ENCODE measurements at regions not wholly inside any gene's neighbourhood (a gene's known extent, or its start where the extent isn't known, plus 50 kb on each side); places are given as distances from the start of the nearest gene placed in this dataset.

- Histone ChIP-seq H3K27me3 (ENCODE audit: insufficient read depth, low read length) (no peaks in the 10 kb centered on the region), H3K4me1 (ENCODE audit: insufficient read depth, low read length) (no peaks in the 10 kb centered on the region), H3K9me3 (ENCODE audit: insufficient read depth, low read depth, low read length) (no peaks in the 10 kb centered on the region), H3K4me3 (ENCODE audit: low read length) (no peak overlapping the region), H3K36me3 (ENCODE audit: insufficient read depth, low read length) (no peaks in the 10 kb centered on the region), H3K9ac (ENCODE audit: low read depth, low read length) (no peak overlapping the region), H3K27ac (ENCODE audit: low read depth, low read length) (no peak overlapping the region)
- 90% methylated on average over 3 of the region's 3 CpGs for WGBS
Measured at GRCh38 chr12:71071536-71072097, 86.2 kb downstream of the TSPAN8 start.

- no peaks in the 10 kb centered on the region for H3K9me3 ChIP-seq (ENCODE audit: insufficient read depth, low read depth, low read length)
- no peak overlapping the region for H3K9ac ChIP-seq (ENCODE audit: low read depth, low read length)
- H3K36me3 ChIP-seq (ENCODE audit: insufficient read depth, low read length): no peaks in the 10 kb centered on the region
- no peaks in the 10 kb centered on the region for H3K27me3 ChIP-seq (ENCODE audit: insufficient read depth, low read length)
- H3K27ac ChIP-seq (ENCODE audit: low read depth, low read length): no peak overlapping the region
- H3K4me1 ChIP-seq (ENCODE audit: insufficient read depth, low read length): no peaks in the 10 kb centered on the region
- 100% methylated on average over 3 of the region's 3 CpGs for WGBS
- no peak overlapping the region for H3K4me3 ChIP-seq (ENCODE audit: low read length)
Measured at GRCh38 chr12:71070416-71071128, 87.2 kb downstream of the TSPAN8 start.

GRCh38 chr12:71069311-71069710, 88.5 kb downstream of the TSPAN8 start:
- WGBS: 100% methylated on average over 2 of the region's 2 CpGs
- no peak overlapping the region for H3K9ac ChIP-seq (ENCODE audit: low read depth, low read length)
- no peaks in the 10 kb centered on the region for H3K4me1 ChIP-seq (ENCODE audit: insufficient read depth, low read length)
- no peaks in the 10 kb centered on the region for H3K9me3 ChIP-seq (ENCODE audit: insufficient read depth, low read depth, low read length)
- H3K4me3 ChIP-seq (ENCODE audit: low read length): no peak overlapping the region
- H3K27ac ChIP-seq (ENCODE audit: low read depth, low read length): no peak overlapping the region
- no peaks in the 10 kb centered on the region for H3K36me3 ChIP-seq (ENCODE audit: insufficient read depth, low read length)
- H3K27me3 ChIP-seq (ENCODE audit: insufficient read depth, low read length): no peaks in the 10 kb centered on the region

GRCh38 chr12:71063087-71063486, 94.7 kb downstream of the TSPAN8 start:
- H3K4me3 ChIP-seq (ENCODE audit: low read length): no peak overlapping the region
- no peak overlapping the region for H3K27ac ChIP-seq (ENCODE audit: low read depth, low read length)
- 80% methylated on average over 6 of the region's 7 CpGs for WGBS
- H3K4me1 ChIP-seq (ENCODE audit: insufficient read depth, low read length): no peaks in the 10 kb centered on the region
- no peaks in the 10 kb centered on the region for H3K27me3 ChIP-seq (ENCODE audit: insufficient read depth, low read length)
- no peaks in the 10 kb centered on the region for H3K36me3 ChIP-seq (ENCODE audit: insufficient read depth, low read length)
- H3K9me3 ChIP-seq (ENCODE audit: insufficient read depth, low read depth, low read length): 0 out of 2 replicates have a peak, but pooled peaks cover 2% of the 10 kb centered on the region
- no peak overlapping the region for H3K9ac ChIP-seq (ENCODE audit: low read depth, low read length)

- Histone ChIP-seq H3K4me1 (ENCODE audit: insufficient read depth, low read length) (no peaks in the 10 kb centered on the region), H3K9me3 (ENCODE audit: insufficient read depth, low read depth, low read length) (0 out of 2 replicates have a peak, but pooled peaks cover 2% of the 10 kb centered on the region), H3K27me3 (ENCODE audit: insufficient read depth, low read length) (no peaks in the 10 kb centered on the region), H3K4me3 (ENCODE audit: low read length) (no peak overlapping the region), H3K9ac (ENCODE audit: low read depth, low read length) (no peak overlapping the region), H3K27ac (ENCODE audit: low read depth, low read length) (no peak overlapping the region), H3K36me3 (ENCODE audit: insufficient read depth, low read length) (no peaks in the 10 kb centered on the region)
- no CpG with 5 or more reads among the region's 1 CpG for WGBS
Measured at GRCh38 chr12:71061451-71061850, 96.3 kb downstream of the TSPAN8 start.

- Histone ChIP-seq H3K9me3 (ENCODE audit: insufficient read depth, low read depth, low read length) (0 out of 2 replicates have a peak, but pooled peaks cover 2% of the 10 kb centered on the region), H3K9ac (ENCODE audit: low read depth, low read length) (no peak overlapping the region), H3K4me3 (ENCODE audit: low read length) (no peak overlapping the region), H3K36me3 (ENCODE audit: insufficient read depth, low read length) (no peaks in the 10 kb centered on the region), H3K27me3 (ENCODE audit: insufficient read depth, low read length) (no peaks in the 10 kb centered on the region), H3K27ac (ENCODE audit: low read depth, low read length) (no peak overlapping the region), H3K4me1 (ENCODE audit: insufficient read depth, low read length) (no peaks in the 10 kb centered on the region)
- WGBS: 94% methylated on average over 4 of the region's 4 CpGs
Measured at GRCh38 chr12:71060426-71060825, 97.4 kb downstream of the TSPAN8 start.

- Histone ChIP-seq H3K9ac (ENCODE audit: low read depth, low read length) (no peak overlapping the region), H3K27ac (ENCODE audit: low read depth, low read length) (no peak overlapping the region), H3K4me1 (ENCODE audit: insufficient read depth, low read length) (no peaks in the 10 kb centered on the region), H3K9me3 (ENCODE audit: insufficient read depth, low read depth, low read length) (0 out of 2 replicates have a peak, but pooled peaks cover 2% of the 10 kb centered on the region), H3K36me3 (ENCODE audit: insufficient read depth, low read length) (no peaks in the 10 kb centered on the region), H3K4me3 (ENCODE audit: low read length) (no peak overlapping the region), H3K27me3 (ENCODE audit: insufficient read depth, low read length) (no peaks in the 10 kb centered on the region)
- WGBS: 92% methylated on average over 2 of the region's 2 CpGs
Measured at GRCh38 chr12:71057330-71057729, 100.5 kb downstream of the TSPAN8 start.

- Histone ChIP-seq H3K9ac (ENCODE audit: low read depth, low read length) (no peak overlapping the region), H3K27ac (ENCODE audit: low read depth, low read length) (no peak overlapping the region), H3K4me1 (ENCODE audit: insufficient read depth, low read length) (no peaks in the 10 kb centered on the region), H3K4me3 (ENCODE audit: low read length) (no peak overlapping the region), H3K9me3 (ENCODE audit: insufficient read depth, low read depth, low read length) (0 out of 2 replicates have a peak, but pooled peaks cover 2% of the 10 kb centered on the region), H3K36me3 (ENCODE audit: insufficient read depth, low read length) (no peaks in the 10 kb centered on the region), H3K27me3 (ENCODE audit: insufficient read depth, low read length) (no peaks in the 10 kb centered on the region)
- WGBS: 83% methylated on average over 2 of the region's 2 CpGs
Measured at GRCh38 chr12:71054551-71054950, 103.2 kb downstream of the TSPAN8 start.

- H3K27me3 ChIP-seq (ENCODE audit: insufficient read depth, low read length): no peaks in the 10 kb centered on the region
- H3K36me3 ChIP-seq (ENCODE audit: insufficient read depth, low read length): no peaks in the 10 kb centered on the region
- H3K27ac ChIP-seq (ENCODE audit: low read depth, low read length): no peak overlapping the region
- H3K9me3 ChIP-seq (ENCODE audit: insufficient read depth, low read depth, low read length): no peaks in the 10 kb centered on the region
- no peak overlapping the region for H3K9ac ChIP-seq (ENCODE audit: low read depth, low read length)
- H3K4me1 ChIP-seq (ENCODE audit: insufficient read depth, low read length): no peaks in the 10 kb centered on the region
- H3K4me3 ChIP-seq (ENCODE audit: low read length): no peak overlapping the region
Measured at GRCh38 chr12:71046215-71046614, 111.6 kb downstream of the TSPAN8 start.

GRCh38 chr12:71045781-71046180, 112.0 kb downstream of the TSPAN8 start:
- WGBS: 94% methylated on average over 1 of the region's 1 CpG
- H3K27ac ChIP-seq (ENCODE audit: low read depth, low read length): no peak overlapping the region
- H3K9ac ChIP-seq (ENCODE audit: low read depth, low read length): no peak overlapping the region

GRCh38 chr12:71041476-71041875, 116.3 kb downstream of the TSPAN8 start:
- H3K27me3 ChIP-seq (ENCODE audit: insufficient read depth, low read length): no peaks in the 10 kb centered on the region
- no peaks in the 10 kb centered on the region for H3K9me3 ChIP-seq (ENCODE audit: insufficient read depth, low read depth, low read length)
- no peak overlapping the region for H3K9ac ChIP-seq (ENCODE audit: low read depth, low read length)
- 93% methylated on average over 2 of the region's 2 CpGs for WGBS
- H3K4me3 ChIP-seq (ENCODE audit: low read length): no peak overlapping the region
- H3K27ac ChIP-seq (ENCODE audit: low read depth, low read length): no peak overlapping the region
- no peaks in the 10 kb centered on the region for H3K4me1 ChIP-seq (ENCODE audit: insufficient read depth, low read length)
- H3K36me3 ChIP-seq (ENCODE audit: insufficient read depth, low read length): no peaks in the 10 kb centered on the region

More at GRCh38 chr12:71045781-71046180, 112.0 kb downstream of the TSPAN8 start:
- H3K4me3 ChIP-seq (ENCODE audit: low read length): no peak overlapping the region
- H3K9me3 ChIP-seq (ENCODE audit: insufficient read depth, low read depth, low read length): no peaks in the 10 kb centered on the region
- no peaks in the 10 kb centered on the region for H3K4me1 ChIP-seq (ENCODE audit: insufficient read depth, low read length)
- no peaks in the 10 kb centered on the region for H3K36me3 ChIP-seq (ENCODE audit: insufficient read depth, low read length)
- H3K27me3 ChIP-seq (ENCODE audit: insufficient read depth, low read length): no peaks in the 10 kb centered on the region
